IMR-90 (cell line): ENCODE measurements at regions not wholly inside any gene's neighbourhood (a gene's known extent, or its start where the extent isn't known, plus 50 kb on each side); places are given as distances from the start of the nearest gene placed in this dataset.

Source experiments
- ATAC-seq: fragments of 200-7000 bp; cut with Tn5 transposase; 2 replicates; pipeline ENCODE4 v1.9.1; 2020; ENCODE audit warnings: low read depth, mild to moderate bottlenecking, moderate library complexity
- BruUV-seq: library from RNA; stranded (reverse); fragments of 400-500 nt; replicated peaks from 2 replicates; lab custom pipeline; 2021; lab: Mats Ljungman, UMichigan
- CTCF ChIA-PET: fragments of 300-600 bp; formaldehyde crosslinking; extraction: SDS; loops from one replicate; lab custom pipeline; 2021; ENCODE audit warnings: antibody characterized with exemption; lab: Yijun Ruan, JAX
- POLR2A ChIA-PET: fragments of 300-600 bp; sonication (Branson Sonifier 250); formaldehyde crosslinking; loops from one replicate; lab custom pipeline; 2022; ENCODE audit warnings: antibody characterized with exemption; ENCODE audit not compliant: unreplicated experiment; lab: Charles Lee
- DNase-seq: peaks from one replicate; pipeline ENCODE4 v3.0.0; 2013
- H2AFZ ChIP-seq: replicated peaks from 2 replicates; pipeline ENCODE3; 2013; ENCODE audit warnings: low read length, mild to moderate bottlenecking; ENCODE audit not compliant: poor library complexity
- H2AK5ac ChIP-seq: 2 replicates; pipeline ENCODE4 v1.6.1; 2013; ENCODE audit warnings: low read depth, low read length, inconsistent platforms
- H2AK9ac ChIP-seq: replicated peaks from 2 replicates; pipeline ENCODE3; 2013; ENCODE audit warnings: mild to moderate bottlenecking, low read depth, low read length, moderate library complexity; ENCODE audit not compliant: poor library complexity
- H2BK120ac ChIP-seq: 2 replicates; pipeline ENCODE4 v1.6.1; 2013; ENCODE audit warnings: low read depth, low read length, inconsistent platforms
- H2BK15ac ChIP-seq: 3 replicates; pipeline ENCODE4 v1.6.1; 2013; ENCODE audit warnings: low read depth, low read length, inconsistent platforms
- H2BK20ac ChIP-seq: 2 replicates; pipeline ENCODE4 v1.6.1; 2013; ENCODE audit warnings: low read depth, mild to moderate bottlenecking, inconsistent platforms, low read length, moderate library complexity
- H2BK5ac ChIP-seq: 2 replicates; pipeline ENCODE4 v1.6.1; 2013; ENCODE audit warnings: mild to moderate bottlenecking, low read depth, low read length, inconsistent platforms; ENCODE audit not compliant: poor library complexity, severe bottlenecking
- H3K14ac ChIP-seq: replicated peaks from 2 replicates; pipeline ENCODE4 v1.6.1; 2013; ENCODE audit warnings: low read depth, low read length, inconsistent platforms
- H3K18ac ChIP-seq: 2 replicates; pipeline ENCODE4 v1.6.1; 2013; ENCODE audit warnings: low read depth, low read length, control low read depth
- H3K23ac ChIP-seq: 2 replicates; pipeline ENCODE4 v1.6.1; 2013; ENCODE audit warnings: low read depth, low read length, inconsistent platforms
- H3K27ac ChIP-seq: 2 replicates; pipeline ENCODE4 v1.5.1; 2013; ENCODE audit warnings: mild to moderate bottlenecking, control low read depth, low read length; ENCODE audit not compliant: insufficient read depth
- H3K27me3 ChIP-seq: 2 replicates; pipeline ENCODE4 v1.6.1; 2013; ENCODE audit warnings: low read length; ENCODE audit not compliant: control insufficient read depth, insufficient read depth
- H3K36me3 ChIP-seq: 2 replicates; pipeline ENCODE4 v1.6.1; 2013; ENCODE audit warnings: low read length, mixed read lengths; ENCODE audit not compliant: control insufficient read depth, insufficient read depth
- H3K4ac ChIP-seq: 2 replicates; pipeline ENCODE4 v1.6.1; 2013; ENCODE audit warnings: low read depth, low read length, inconsistent platforms
- H3K4me1 ChIP-seq: 2 replicates; pipeline ENCODE4 v1.6.1; 2013; ENCODE audit warnings: low read length, mixed read lengths; ENCODE audit not compliant: control insufficient read depth, insufficient read depth
- H3K4me2 ChIP-seq: 2 replicates; pipeline ENCODE4 v1.6.1; 2013; ENCODE audit warnings: low read depth, mild to moderate bottlenecking, control low read depth, low read length, moderate library complexity
- H3K4me3 ChIP-seq: 2 replicates; pipeline ENCODE4 v1.5.1; 2013; ENCODE audit warnings: low read depth, mild to moderate bottlenecking, control low read depth, low read length, moderate library complexity; ENCODE audit not compliant: insufficient read depth
- H3K56ac ChIP-seq: 2 replicates; pipeline ENCODE4 v1.6.1; 2013; ENCODE audit warnings: low read length, inconsistent platforms; ENCODE audit not compliant: insufficient read depth; ENCODE audit errors: extremely low read depth
- H3K79me1 ChIP-seq, 2 experiments: 2 replicates each; pipeline ENCODE4 v1.6.1; 2013; ENCODE audit warnings: low read length in 2 of 2, inconsistent platforms in 1 of 2, low read depth in 1 of 2
- H3K9ac ChIP-seq: 2 replicates; pipeline ENCODE4 v1.6.1; 2013; ENCODE audit warnings: low read depth, low read length, control low read depth
- H3K9me1 ChIP-seq: 2 replicates; pipeline ENCODE4 v1.6.1; 2013; ENCODE audit warnings: low read length, inconsistent platforms; ENCODE audit not compliant: insufficient read depth
- H3K9me3 ChIP-seq: 2 replicates; pipeline ENCODE4 v1.6.1; 2013; ENCODE audit warnings: low read length; ENCODE audit not compliant: control insufficient read depth, insufficient read depth
- H4K20me1 ChIP-seq: 2 replicates; pipeline ENCODE4 v1.6.1; 2013; ENCODE audit warnings: low read length, inconsistent platforms; ENCODE audit not compliant: insufficient read depth
- H4K5ac ChIP-seq: 2 replicates; pipeline ENCODE4 v1.6.1; 2013; ENCODE audit warnings: mild to moderate bottlenecking, low read depth, low read length, control low read depth
- H4K8ac ChIP-seq, 2 experiments: 2 replicates each; pipeline ENCODE4 v1.6.1; 2013; ENCODE audit warnings: low read depth in 2 of 2, low read length in 2 of 2, control low read depth in 1 of 2, inconsistent platforms in 1 of 2
- H4K91ac ChIP-seq: 2 replicates; pipeline ENCODE4 v1.6.1; 2013; ENCODE audit warnings: low read depth, low read length, inconsistent platforms; ENCODE audit not compliant: insufficient read depth
- BHLHE40 ChIP-seq: fragments of 150-350 bp; IDR thresholded peaks from 2 replicates; pipeline ENCODE4 v1.6.1; 2016; ENCODE audit warnings: mild to moderate bottlenecking, low read depth, low read length
- CEBPB ChIP-seq: IDR thresholded peaks from 2 replicates; pipeline ENCODE4 v1.6.1; 2012; ENCODE audit warnings: low read depth, low read length, improper control_type of control experiment
- FOS ChIP-seq: fragments of 150-350 bp; IDR thresholded peaks from 2 replicates; pipeline ENCODE4 v1.6.1; 2016; ENCODE audit warnings: low read depth, low read length
- MAZ ChIP-seq: IDR thresholded peaks from 2 replicates; pipeline ENCODE4 v1.6.1; 2012; ENCODE audit warnings: low read depth, mild to moderate bottlenecking, low read length, improper control_type of control experiment, moderate library complexity, borderline replicate concordance
- NFE2L2 ChIP-seq: fragments of 150-350 bp; IDR thresholded peaks from 2 replicates; pipeline ENCODE4 v1.6.1; 2016; ENCODE audit warnings: low read depth, mild to moderate bottlenecking, low read length
- WGBS, 2 experiments: methylation state at CpG; one replicate each; pipeline versions ENCODE4 v1.1.5 to v1.1.7; 2013; ENCODE audit warnings: missing lambda C conversion rate in 2 of 2; ENCODE audit not compliant: insufficient read length in 1 of 2; ENCODE audit errors: extremely low coverage in 2 of 2; 5-methylcytosine and 5-hydroxymethylcytosine counted together
- dilution Hi-C: fragments of 300-500 bp; cut with HindIII; formaldehyde crosslinking; loops from one replicate; pipeline ENCODE4 v1.14.3; 2018; ENCODE audit warnings: low sequenced_read_pairs; ENCODE audit not compliant: unreplicated experiment
- in situ Hi-C: fragments of 300-500 bp; cut with MboI; formaldehyde crosslinking; loops from 3 replicates; pipeline ENCODE4 v1.14.3; 2019; ENCODE audit warnings: low sequenced_read_pairs, inconsistent platforms, mixed read lengths
- intact Hi-C: fragments of 100-400 bp; cut with micrococcal nuclease; formaldehyde crosslinking; loops from 2 replicates; pipeline ENCODE4 v1.10.0; 2022
- TF ChIP-seq, protein P1 (sequence below): fragments of 150-350 bp; IDR thresholded peaks from 2 replicates; pipeline ENCODE4 v1.6.1; 2017; ENCODE audit warnings: mild to moderate bottlenecking, antibody characterized with exemption, low read length, low read depth
- TF ChIP-seq, protein P2 (sequence below): conservative IDR thresholded peaks from 2 replicates; pipeline ENCODE4 v1.5.1; 2012; ENCODE audit warnings: mild to moderate bottlenecking, low read depth, low read length, improper control_type of control experiment

DNA sequence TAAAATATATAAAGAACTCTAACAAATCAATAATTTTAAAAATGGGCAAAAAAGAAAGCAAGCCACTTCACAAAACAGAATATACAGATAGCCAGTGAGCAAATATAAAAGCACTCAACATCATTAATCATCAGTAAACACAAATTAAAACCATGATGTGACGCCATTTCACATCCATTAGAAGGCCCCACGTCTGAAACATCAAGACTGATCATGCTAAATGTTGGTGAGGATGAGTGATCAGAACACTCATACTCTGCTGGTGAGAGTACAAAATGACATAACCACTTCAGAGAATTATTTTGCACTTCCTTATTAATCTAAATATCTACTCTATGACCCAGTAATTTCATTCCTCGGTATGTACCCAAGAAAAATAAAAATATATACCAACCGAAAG, 512.2 kb upstream of the NR5A2 start:
- Histone ChIP-seq H3K14ac (no peak overlapping the region), H3K9me3 (no peaks in the 10 kb centered on the region), H3K4me2 (no peak overlapping the region), H3K18ac (no peak overlapping the region), H3K9me1 (no peaks in the 10 kb centered on the region), H4K20me1 (no peaks in the 10 kb centered on the region), H2AK9ac (no peak overlapping the region), H2AK5ac (no peak overlapping the region), H4K8ac (no peak overlapping the region), H3K4me3 (no peak overlapping the region), H3K23ac (no peak overlapping the region), H3K56ac (no peak overlapping the region), H2BK20ac (no peak overlapping the region), H4K91ac (no peak overlapping the region), H3K27me3 (no peaks in the 10 kb centered on the region), H3K27ac (no peak overlapping the region), H2BK15ac (no peak overlapping the region), H3K79me1 (no peaks in the 10 kb centered on the region), H4K5ac (no peak overlapping the region), H2AFZ (no peak overlapping the region), H2BK5ac (no peak overlapping the region), H3K36me3 (no peaks in the 10 kb centered on the region), H3K4me1 (no peaks in the 10 kb centered on the region), H3K4ac (no peak overlapping the region), H2BK120ac (no peak overlapping the region), H3K9ac (no peak overlapping the region)
- no TSS peak for BruUV-seq
- ChIA-PET POLR2A (no interaction called here), CTCF (no interaction called here)
- in situ Hi-C loops (no loop called here), intact Hi-C loops (no loop called here), dilution Hi-C loops (no loop called here)
- DNase-seq: no peak
- ATAC-seq: no peak
- no CpG with 5 or more reads among the region's 4 CpGs for WGBS, 2 experiments
- TF ChIP-seq NFE2L2 (no peak), CEBPB (no peak), FOS (no peak), MAZ (no peak), BHLHE40 (no peak)
- TF ChIP-seq, protein P1, sequence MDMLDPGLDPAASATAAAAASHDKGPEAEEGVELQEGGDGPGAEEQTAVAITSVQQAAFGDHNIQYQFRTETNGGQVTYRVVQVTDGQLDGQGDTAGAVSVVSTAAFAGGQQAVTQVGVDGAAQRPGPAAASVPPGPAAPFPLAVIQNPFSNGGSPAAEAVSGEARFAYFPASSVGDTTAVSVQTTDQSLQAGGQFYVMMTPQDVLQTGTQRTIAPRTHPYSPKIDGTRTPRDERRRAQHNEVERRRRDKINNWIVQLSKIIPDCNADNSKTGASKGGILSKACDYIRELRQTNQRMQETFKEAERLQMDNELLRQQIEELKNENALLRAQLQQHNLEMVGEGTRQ: no peak
- TF ChIP-seq, protein P2, sequence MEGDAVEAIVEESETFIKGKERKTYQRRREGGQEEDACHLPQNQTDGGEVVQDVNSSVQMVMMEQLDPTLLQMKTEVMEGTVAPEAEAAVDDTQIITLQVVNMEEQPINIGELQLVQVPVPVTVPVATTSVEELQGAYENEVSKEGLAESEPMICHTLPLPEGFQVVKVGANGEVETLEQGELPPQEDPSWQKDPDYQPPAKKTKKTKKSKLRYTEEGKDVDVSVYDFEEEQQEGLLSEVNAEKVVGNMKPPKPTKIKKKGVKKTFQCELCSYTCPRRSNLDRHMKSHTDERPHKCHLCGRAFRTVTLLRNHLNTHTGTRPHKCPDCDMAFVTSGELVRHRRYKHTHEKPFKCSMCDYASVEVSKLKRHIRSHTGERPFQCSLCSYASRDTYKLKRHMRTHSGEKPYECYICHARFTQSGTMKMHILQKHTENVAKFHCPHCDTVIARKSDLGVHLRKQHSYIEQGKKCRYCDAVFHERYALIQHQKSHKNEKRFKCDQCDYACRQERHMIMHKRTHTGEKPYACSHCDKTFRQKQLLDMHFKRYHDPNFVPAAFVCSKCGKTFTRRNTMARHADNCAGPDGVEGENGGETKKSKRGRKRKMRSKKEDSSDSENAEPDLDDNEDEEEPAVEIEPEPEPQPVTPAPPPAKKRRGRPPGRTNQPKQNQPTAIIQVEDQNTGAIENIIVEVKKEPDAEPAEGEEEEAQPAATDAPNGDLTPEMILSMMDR: no peak
